HG03097 (cell line): ENCODE measurements at regions not wholly inside any gene's neighbourhood (a gene's known extent, or its start where the extent isn't known, plus 50 kb on each side); places are given as distances from the start of the nearest gene placed in this dataset.
"Not testable (repeated sequence)": the region's sequence is repeated elsewhere in the genome, so short reads cannot be mapped to it uniquely, and the experiment has no call there.

ENCODE experiments used
- ATAC-seq: cut with Tn5 transposase; IDR thresholded peaks from one replicate; pipeline ENCODE4 v1.9.1; 2021; ENCODE audit not compliant: unreplicated experiment, low FRiP score

- no peak for ATAC-seq
Observed at GRCh38 chr14:21894003-21894897, 220.6 kb upstream of the OR4E1 start.

DNA sequence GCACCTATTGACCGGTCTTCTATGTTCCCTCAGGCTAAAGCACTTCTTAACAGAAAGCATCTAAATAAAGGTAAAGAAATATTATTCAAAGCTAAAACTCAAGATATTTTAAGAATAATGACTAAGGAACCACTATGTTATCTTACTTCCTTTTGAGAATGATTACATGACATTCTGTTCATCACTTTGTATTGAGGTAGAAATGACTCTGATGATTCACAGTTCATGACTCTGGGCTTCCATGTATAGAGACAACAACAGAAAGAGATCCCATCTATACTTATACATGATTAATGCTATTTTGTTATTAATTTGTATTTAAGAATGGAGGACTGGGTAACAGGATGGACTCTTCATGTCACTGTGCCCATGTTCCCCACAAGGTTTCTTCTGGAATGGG, 218.3 kb upstream of the OR4E1 start:
- ATAC-seq = no peak

- ATAC-seq = no peak
Observed at GRCh38 chr14:21884995-21885394, 211.4 kb upstream of the OR4E1 start.

DNA sequence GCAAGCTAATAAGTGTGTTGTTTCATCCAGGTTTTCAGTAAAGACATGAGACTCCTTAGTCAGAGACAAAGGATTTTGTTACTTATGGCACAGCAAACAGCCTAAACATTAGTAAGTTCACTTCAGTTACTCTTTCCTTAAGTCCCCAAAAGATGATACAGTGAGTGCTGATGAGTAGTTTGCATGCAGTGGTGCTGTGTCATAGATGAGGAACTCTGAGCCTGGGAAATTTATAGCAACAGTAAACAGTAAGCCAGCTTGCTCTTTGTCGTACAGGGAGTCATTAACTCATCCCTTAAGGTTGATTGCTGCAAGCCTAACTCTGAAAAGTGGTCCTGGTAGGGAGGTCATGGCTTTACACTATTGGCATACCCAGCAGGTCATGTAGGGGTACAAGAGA, 208.6 kb upstream of the OR4E1 start:
- ATAC-seq = no peak

- ATAC-seq = no peak
Observed at GRCh38 chr14:21880918-21881317, 207.3 kb upstream of the OR4E1 start.

DNA sequence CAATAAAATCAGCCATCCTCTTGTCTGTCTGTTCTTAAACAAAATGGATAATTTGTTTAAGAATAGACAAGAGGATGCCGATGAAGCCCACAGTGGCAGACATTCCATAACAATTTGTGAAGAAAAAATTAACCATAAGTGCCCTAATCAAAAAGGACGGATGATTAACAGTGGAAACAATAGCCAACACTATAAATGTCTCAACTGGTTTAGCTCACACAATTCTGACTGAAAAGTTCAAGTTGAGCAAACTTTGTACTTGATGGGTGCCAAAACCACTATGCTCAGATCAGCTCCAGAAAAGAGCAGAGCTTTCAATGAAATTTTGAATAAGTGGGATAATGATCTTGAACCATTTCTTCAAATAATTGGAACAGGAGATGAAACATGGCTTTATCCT, 202.2 kb upstream of the OR4E1 start:
- no peak for ATAC-seq

DNA sequence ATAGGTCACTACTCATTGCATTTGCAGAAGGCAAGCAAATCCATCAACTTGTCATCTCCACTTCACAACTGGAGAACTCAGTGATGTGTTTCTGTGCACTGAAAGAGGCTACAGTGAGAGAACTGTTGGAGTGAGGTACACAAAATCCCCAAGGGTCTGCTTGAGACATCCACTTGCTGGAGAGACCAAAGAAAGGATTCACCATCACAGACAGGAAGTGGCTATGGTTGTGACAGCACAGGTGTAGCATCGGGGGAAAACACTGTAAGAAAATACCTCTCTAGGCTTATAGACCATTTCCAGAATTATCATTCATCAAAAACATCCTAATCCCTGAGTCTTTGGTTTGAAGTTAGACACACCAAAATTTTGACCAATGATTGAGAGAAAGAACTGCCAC, 201.3 kb upstream of the OR4E1 start:
- ATAC-seq = no peak

GRCh38 chr14:21874167-21874566, 200.5 kb upstream of the OR4E1 start:
- ATAC-seq = no peak

- ATAC-seq = peak; percentile 70
Observed at GRCh38 chr14:21868442-21869046, 194.9 kb upstream of the OR4E1 start.

GRCh38 chr14:21867541-21867940, 193.9 kb upstream of the OR4E1 start:
- ATAC-seq = no peak

DNA sequence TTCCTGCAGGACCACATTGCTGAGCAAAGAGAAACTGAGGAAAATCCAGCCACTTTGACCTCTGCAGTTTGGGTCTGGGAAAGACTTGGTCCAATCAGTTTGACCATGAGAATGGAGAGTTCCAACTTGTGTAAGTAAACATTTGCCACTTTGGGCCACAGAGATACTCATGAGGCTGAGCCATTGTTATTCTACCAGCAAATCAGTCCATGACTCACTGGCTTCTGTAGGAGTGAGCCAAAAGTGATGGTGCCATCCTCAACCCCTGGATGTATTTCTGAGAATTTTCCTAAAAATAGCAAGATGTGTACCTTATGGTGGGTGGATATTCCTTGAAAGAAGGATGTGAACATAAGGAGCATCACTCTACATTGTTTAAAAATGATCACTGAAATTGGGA, 192.9 kb upstream of the OR4E1 start:
- ATAC-seq = no peak

DNA sequence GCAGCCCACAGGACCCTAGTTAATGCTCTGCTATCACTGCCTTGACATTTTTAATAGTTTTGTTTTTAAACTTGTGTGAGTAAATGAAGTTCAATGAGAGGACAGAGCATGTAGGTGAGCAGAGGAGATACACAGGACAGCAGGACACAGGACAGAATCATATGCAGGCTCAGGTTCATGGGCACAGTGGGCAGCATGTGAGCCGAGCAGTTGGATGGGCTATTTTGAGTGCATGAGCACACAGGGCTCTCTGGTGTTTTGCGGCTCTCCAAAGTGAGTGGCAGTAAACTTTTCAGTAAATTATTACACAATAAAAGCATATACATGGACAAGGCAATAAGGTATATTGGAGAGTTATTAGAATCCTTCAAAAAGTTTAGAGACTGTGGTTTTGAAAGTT, 189.7 kb upstream of the OR4E1 start:
- ATAC-seq = no peak

DNA sequence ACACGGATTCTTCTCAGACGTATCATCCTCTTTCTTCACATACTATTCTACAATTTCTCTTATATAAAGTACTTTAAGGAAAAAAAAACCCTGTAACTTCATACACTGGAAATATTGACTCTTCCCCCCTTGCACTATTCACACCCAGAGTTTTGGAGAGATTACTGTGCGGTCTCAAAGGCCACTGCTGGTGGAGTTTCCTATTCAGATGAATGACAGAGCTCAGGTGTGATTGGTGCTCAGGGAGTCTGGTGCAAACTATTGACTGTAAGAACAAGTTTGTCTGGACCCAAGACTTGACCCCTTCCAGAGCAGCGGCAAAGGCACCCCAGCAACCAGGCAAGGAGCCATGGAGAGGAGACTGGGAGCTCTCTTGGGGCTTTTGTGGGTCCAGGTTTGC, 187.5 kb upstream of the OR4E1 start:
- ATAC-seq = no peak

- ATAC-seq = no peak
Observed at GRCh38 chr14:21860172-21860571, 186.6 kb upstream of the OR4E1 start.

DNA sequence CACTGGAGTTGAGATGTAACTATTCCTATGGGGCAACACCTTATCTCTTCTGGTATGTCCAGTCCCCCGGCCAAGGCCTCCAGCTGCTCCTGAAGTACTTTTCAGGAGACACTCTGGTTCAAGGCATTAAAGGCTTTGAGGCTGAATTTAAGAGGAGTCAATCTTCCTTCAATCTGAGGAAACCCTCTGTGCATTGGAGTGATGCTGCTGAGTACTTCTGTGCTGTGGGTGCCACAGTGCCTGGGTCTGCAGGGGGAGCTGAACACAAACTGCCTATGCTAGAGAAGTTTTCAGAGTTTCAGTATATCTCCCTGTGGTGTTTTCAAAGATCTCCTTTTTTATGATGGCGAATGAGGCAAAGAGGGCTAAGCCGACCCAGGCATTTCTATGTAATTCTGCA, 179.2 kb upstream of the OR4E1 start:
- no peak for ATAC-seq

GRCh38 chr14:21852061-21852664, 178.5 kb upstream of the OR4E1 start:
- ATAC-seq = no peak

GRCh38 chr14:21846902-21847301, 173.3 kb upstream of the OR4E1 start:
- ATAC-seq = not testable (repeated sequence)

GRCh38 chr14:21846227-21846885, 172.7 kb upstream of the OR4E1 start:
- no peak for ATAC-seq

DNA sequence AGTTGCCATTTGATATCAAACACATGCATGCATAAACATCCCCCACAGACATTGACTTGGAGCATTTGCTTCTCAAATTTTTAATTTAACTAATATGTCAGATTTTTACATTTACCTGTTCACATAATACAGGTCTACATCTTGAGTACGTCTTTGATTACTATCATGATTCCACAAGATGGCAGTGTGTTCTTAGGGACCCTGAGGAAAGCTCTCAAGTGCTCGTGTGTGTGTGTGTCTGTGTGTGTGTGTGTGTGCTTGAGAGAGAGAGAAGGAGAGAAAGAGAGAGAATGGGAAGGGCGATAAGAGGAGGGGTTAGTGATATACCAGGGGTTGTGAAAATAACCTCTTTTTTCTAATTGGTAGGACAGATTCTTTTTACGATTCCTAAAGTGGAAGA, 167.1 kb upstream of the OR4E1 start:
- ATAC-seq = no peak

DNA sequence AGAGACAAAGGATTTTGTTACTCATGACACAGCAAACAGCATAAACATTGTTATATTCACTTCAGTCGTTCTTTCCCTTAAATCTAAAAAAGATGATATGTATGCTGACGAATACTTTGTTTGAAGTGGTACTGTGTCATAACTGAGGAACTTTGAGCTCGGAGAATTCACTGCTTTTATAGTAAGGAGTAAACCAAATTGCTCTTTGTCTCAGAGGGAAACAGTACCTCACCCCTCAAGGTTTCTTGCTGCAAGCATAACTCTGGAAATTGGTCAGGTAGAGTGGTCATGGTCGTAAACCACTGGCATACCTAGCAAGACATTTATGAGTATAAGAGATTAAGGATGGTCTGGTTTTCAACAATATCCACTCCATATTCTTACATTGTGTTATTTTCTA, 160.2 kb upstream of the OR4E1 start:
- ATAC-seq = no peak

GRCh38 chr14:21825845-21826244, 152.2 kb upstream of the OR4E1 start:
- ATAC-seq = no peak
